ENCODE measurements at regions not wholly inside any gene's neighbourhood (a gene's known extent, or its start where the extent isn't known, plus 50 kb on each side); places are given as distances from the start of the nearest gene placed in this dataset.
"Not testable (repeated sequence)": the region's sequence is repeated elsewhere in the genome, so short reads cannot be mapped to it uniquely, and the experiment has no call there.

- TF ChIP-seq EZH2 (IDR thresholded peaks at IDR 0.05); POLR2AphosphoS5 (IDR thresholded peaks at IDR 0.05; ENCODE audit: borderline replicate concordance, low read depth, low read length); FOXP2 (optimal IDR thresholded peaks at IDR 0.05; ENCODE audit: control extremely low read depth, extremely low read length, insufficient read depth): not testable (repeated sequence)
Observed at GRCh38 chr5:17112091-17112716, 105.2 kb upstream of the BASP1 start.
